T-helper 2 cell (primary cell): ENCODE measurements at regions not wholly inside any gene's neighbourhood (a gene's known extent, or its start where the extent isn't known, plus 50 kb on each side); places are given as distances from the start of the nearest gene placed in this dataset.
"Not testable (repeated sequence)": the region's sequence is repeated elsewhere in the genome, so short reads cannot be mapped to it uniquely, and the experiment has no call there.

Source experiments
- DNase-seq, 5 experiments: peaks; one replicate each; pipeline versions ENCODE4 v3.0.0 to v3.0.0-alpha.2; 2012 to 2022

- DNase-seq, result not testable (repeated sequence)
These were observed 890.1 kb upstream of the MANEA start for GRCh38 chr6:94687255-94687654.

- no peak for DNase-seq
These were observed 893.9 kb upstream of the MANEA start for GRCh38 chr6:94683409-94683808.

- DNase-seq, result no peak
These were observed 896.6 kb upstream of the MANEA start for GRCh38 chr6:94680669-94681212.

GRCh38 chr6:94673251-94673650, 904.1 kb upstream of the MANEA start:
- no peak for DNase-seq

- no peak for DNase-seq
These were observed 907.3 kb upstream of the MANEA start for GRCh38 chr6:94670017-94670416.

- DNase-seq, result no peak
These were observed 908.5 kb upstream of the MANEA start for GRCh38 chr6:94668876-94669275.

GRCh38 chr6:94658929-94659328, 918.4 kb upstream of the MANEA start:
- DNase-seq, result no peak

GRCh38 chr6:94651239-94651638, 926.1 kb upstream of the MANEA start:
- no peak for DNase-seq

GRCh38 chr6:94645191-94645590, 932.1 kb upstream of the MANEA start:
- no peak for DNase-seq

- DNase-seq, result no peak
These were observed 937.8 kb upstream of the MANEA start for GRCh38 chr6:94639564-94639963.

GRCh38 chr6:94636780-94637385, 940.5 kb upstream of the MANEA start:
- no peak for DNase-seq

GRCh38 chr6:94623586-94623985, 953.7 kb upstream of the MANEA start:
- DNase-seq, result no peak

- no peak for DNase-seq
These were observed 954.6 kb upstream of the MANEA start for GRCh38 chr6:94622783-94623182.

GRCh38 chr6:94600636-94601035, 976.7 kb upstream of the MANEA start:
- DNase-seq, result no peak

- DNase-seq, result no peak
These were observed 979.8 kb upstream of the MANEA start for GRCh38 chr6:94597487-94597886.

- DNase-seq, result no peak
These were observed 986.9 kb upstream of the MANEA start for GRCh38 chr6:94590416-94590815.

GRCh38 chr6:94588301-94588700, 989.0 kb upstream of the MANEA start:
- no peak for DNase-seq

- no peak for DNase-seq
These were observed 993.1 kb upstream of the MANEA start for GRCh38 chr6:94584211-94584610.

GRCh38 chr6:94570581-94570980, 1006.8 kb upstream of the MANEA start:
- DNase-seq, result no peak

GRCh38 chr6:94562846-94563245, 1014.5 kb upstream of the MANEA start:
- DNase-seq, result no peak

GRCh38 chr6:94559829-94560537, 1017.4 kb upstream of the MANEA start:
- no peak for DNase-seq

- DNase-seq, result not testable (repeated sequence)
These were observed 1020.1 kb upstream of the MANEA start for GRCh38 chr6:94557207-94557606.

GRCh38 chr6:94548201-94548600, 1029.1 kb upstream of the MANEA start:
- DNase-seq, result no peak

- DNase-seq, result no peak
These were observed 1041.5 kb upstream of the MANEA start for GRCh38 chr6:94535798-94536197.
